ENCODE measurements at regions not wholly inside any gene's neighbourhood (a gene's known extent, or its start where the extent isn't known, plus 50 kb on each side); places are given as distances from the start of the nearest gene placed in this dataset.

DNA sequence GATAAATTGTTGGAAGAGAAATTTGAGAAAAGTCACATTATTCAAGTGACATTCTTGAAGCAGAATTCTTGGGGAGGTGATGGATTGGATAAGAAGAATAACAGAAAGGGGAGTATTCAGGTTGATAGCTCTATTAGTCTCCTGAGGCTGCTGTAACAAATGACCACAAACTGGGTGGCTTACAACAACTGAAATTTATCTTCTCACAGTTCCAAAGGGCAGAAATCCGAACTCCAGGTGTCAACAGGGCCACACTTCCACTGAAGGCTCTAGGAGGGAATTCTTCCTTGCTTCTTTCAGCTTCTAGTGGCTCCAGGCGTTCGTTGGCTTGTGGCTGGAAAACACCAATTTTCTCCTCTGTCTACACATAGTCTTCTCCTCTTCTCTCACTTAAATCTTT, 99.8 kb downstream of the TES start:
- no peak for DNase-seq (ENCODE audit: low read depth)

DNA sequence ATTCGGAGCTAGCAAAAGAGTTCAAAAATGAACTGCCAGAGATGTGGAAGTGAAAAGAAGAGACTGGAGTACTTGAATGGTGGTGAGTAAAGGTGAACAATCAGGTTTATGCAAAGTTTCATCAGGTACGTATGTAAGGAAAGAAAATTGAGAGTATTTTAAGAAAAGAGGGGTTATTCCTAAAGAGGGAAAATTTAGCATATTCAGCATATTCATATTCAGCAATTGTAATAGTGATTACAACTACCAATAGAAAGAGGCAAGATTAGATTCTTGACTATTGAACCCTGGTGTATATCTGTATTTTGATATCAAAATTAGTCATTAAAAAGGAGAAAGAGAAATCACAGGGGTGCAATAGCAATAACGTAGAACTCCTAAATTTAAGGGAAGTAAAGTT, 100.9 kb downstream of the TES start:
- DNase-seq (ENCODE audit: low read depth) = no peak

DNA sequence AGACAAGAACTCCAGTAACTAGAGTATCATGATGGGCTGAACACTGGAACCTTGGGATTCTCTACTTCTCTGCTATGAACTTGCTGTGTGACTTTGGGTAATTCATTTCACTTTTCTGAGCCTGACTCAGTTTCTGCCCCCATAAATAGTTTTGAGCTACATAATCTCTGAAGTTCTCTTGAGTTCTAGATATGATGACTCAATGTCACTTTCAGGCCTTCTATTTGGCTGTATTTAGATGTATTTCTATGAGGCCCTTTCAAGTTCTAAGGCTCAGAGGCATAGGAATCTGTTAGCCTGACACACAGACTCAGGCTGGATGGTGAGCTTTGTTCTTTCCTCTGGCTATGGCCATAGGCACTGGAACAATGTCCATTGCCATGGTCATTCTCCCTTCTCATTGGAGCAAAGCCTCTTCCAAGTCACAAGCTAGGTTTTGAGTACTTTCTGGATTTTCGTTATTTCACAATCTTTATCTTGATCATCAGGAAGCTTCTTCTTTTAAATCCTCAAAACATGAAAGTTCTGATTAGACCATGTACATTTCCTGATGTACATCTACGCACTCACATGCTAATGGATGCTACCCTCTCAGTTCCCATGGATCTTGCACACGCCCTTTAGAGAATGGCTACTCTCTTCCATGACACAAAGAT, 101.6 kb downstream of the TES start:
- no peak for DNase-seq (ENCODE audit: low read depth)

DNA sequence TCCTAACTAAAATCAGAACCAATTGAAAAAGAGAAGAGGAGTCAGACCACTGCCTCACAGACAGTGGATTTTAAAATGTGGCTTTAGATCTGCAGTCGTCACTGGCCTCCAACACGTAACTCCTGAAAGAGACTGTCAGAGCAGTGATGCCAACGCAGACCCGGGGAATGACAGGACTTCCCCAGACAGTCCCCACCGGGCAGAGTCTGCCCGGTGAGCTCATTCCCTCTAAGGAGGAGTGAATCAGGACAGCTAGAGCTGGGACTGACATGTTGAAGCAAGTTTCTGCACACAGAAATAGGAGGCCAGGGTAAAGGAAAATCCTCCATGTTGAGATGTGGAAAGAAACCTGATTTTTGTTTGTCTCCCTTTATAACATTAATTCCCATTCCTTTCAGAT, 105.0 kb downstream of the TES start:
- peak; percentile 85 for DNase-seq (ENCODE audit: low read depth)

DNA sequence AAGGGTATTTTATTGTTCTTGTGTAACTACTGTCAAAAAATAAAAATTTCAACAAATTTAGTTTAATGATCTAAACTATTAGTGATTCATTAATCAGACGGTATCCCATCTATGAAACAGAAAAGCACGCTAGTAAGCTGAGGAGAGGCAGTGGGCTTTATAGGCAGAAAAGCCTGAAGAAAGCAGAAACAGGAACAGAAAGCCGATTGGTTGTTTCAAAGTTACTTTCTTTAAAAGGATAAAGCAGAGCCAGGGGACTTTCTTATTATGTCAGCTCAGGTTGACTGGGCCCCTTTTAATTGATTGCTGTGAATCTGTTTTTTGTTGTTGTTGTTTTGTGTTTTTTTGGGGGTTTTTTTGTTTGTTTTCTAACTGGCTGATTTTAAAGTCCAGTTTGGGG, 105.5 kb downstream of the TES start:
- DNase-seq (ENCODE audit: low read depth) = no peak

DNA sequence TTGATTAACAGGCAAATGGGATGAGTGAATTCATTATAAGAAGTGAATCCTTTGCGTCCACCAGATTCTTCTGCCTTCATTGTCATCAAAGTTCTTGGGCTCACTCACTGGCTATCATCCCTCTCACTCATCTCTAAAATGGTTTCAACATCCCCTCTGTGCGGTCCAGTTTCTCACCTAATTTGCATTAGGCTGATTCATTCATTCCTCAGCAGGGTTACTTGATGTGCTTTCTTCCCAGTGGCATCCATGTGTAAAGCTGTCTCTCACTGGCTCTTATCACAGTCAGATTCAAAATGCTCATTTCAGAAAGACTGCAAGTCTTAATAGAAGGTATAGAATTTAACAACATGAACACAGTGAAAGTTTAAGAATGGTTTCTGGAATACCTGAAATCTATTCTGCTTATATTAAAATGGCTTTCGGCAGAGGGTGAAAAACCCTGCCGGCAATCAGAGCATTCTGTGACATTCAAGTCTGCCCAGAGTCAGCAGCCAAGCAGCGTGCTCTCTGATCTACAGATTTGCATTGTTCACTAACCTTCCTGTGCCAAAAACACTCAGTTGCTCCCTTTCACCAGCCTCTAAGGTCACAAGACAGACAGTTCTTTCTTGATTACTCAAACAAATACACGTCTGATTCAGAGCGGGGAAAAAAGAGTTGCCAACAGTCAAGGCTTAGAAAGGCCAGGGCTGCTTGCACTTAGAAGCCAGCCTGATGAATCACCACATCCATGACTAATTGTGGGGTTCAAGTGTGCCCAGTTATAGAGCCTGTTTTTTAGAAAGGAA, 106.7 kb downstream of the TES start:
- DNase-seq (ENCODE audit: low read depth) = peak; percentile 99

DNA sequence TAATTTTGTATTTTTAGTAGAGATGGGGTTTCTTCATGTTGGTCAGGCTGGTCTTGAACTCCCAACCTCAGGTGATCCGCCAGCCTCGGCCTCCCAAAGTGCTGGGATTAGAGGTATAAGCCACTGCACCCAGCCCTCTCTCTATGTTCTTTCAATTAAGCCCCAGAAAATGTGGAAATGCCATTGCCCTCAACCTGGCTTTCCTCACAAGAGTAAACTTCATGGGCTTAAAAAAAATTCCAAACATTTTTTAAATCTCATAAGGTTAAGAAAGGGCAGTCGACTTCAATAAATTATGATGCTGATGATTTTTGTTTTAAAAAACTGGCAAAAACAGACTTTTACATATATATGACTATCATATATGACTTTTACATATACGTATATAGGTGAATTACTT, 107.6 kb downstream of the TES start:
- peak; percentile 35 for DNase-seq (ENCODE audit: low read depth)

DNA sequence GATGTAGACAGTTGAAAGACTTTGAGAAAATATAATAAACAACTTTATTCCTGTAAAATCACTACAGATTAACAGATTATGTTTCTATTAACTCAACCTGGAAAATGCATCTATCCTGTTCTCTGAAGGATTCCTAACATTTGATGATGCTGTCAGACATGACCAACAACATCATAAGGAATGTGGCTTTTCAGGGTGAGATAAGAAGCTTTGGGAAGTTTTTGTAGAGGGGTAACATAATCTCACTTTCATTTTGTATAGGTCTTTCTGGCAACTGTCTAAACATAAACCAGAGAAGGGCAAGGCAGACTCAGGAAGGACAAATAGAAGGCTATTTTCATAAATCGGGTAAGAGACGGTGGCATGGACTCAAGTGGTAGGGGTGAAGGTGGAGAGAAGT, 112.2 kb downstream of the TES start:
- no peak for DNase-seq (ENCODE audit: low read depth)

DNA sequence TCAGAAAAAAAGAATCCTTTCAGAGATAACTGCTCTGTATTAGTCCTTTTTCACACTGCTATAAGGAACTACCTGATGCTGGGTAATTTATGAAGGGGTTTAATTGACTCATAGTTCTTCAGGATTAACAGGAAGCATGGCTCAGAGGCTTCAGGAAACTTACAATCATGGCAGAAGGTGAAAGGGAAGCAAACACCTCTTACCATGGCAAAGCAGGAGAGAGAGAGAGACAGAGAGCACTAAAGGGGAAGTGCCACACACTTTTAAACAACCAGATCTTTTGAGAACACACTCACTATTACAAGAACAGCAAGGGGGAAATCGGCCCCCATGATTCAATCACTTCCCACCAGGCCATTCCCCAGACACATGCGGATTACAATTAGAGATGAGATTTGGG, 114.2 kb downstream of the TES start:
- peak; percentile 36 for DNase-seq (ENCODE audit: low read depth)

DNA sequence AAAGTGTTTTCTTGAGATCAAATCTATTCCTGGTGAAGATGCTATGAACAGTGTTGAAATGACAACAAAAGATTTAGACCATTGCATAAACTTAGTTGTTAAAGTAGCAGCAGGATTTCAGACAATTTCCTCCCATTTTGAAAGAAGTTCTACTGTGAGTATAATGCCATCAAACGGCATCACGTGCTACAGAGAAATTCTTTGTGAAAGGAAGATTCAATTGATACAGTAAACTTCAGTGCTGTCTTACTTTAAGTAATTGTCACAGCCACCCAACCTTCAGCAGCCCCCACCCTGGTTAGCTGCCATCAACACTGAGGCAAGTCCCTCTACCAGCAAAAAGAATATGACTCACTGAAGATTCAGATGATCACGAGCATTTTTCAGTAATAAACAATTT, 115.2 kb downstream of the TES start:
- peak; percentile 35 for DNase-seq (ENCODE audit: low read depth)

DNA sequence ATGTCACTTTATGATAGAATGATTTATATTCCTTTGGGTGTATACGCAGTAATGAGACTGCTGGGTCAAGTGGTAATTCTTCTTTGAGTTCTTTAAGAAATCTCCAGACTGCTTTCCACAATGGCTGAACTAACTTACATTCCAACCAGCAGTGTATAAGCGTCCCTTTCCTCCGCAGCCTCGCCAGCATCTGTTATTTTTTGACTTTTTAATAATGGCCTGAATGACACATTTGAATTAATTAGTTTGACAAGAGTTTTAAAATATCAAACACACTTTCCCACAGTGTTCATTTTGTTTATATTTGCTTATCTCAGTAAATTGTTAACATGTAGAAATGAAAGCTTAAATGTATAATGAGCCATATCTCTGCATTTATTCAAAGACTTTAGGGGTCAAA, 116.8 kb downstream of the TES start:
- DNase-seq (ENCODE audit: low read depth) = no peak

DNA sequence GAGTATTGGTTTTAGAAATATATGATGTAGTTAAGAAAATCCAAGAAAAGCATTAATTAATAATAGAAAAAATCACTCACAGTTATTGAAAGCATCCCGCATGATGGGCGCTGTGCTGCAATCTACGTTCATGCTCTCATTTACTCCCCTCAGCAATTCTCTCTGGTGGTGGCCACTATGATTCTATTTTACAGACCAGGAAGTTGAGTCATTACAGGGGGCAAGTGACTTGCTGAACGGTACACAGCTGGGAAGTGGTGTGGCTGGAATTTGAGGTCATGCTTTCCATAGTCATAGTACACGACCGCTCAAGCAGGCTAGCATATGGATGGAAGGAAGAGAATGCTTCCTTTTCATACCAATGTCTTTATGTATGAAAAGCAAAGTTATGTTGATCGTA, 117.4 kb downstream of the TES start:
- peak; percentile 98 for DNase-seq (ENCODE audit: low read depth)

DNA sequence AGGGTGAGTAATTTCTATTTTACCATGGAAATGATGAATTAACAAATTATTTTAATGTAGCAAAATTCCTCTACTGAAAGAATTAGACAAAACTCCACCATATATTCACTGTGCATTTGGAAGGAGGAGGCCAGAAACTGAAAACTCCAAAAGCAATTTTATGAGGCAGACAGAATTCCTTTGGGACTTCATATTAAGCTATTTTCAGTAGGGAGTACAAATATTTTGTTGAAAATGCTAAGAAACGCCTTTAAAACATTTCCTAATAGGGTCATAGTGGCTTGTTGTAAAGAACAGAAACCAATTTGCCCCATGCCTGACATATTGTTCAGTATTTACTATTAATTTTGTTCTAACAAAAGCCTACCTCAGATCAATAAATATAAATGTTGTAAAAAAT, 117.8 kb downstream of the TES start:
- DNase-seq (ENCODE audit: low read depth) = no peak

DNA sequence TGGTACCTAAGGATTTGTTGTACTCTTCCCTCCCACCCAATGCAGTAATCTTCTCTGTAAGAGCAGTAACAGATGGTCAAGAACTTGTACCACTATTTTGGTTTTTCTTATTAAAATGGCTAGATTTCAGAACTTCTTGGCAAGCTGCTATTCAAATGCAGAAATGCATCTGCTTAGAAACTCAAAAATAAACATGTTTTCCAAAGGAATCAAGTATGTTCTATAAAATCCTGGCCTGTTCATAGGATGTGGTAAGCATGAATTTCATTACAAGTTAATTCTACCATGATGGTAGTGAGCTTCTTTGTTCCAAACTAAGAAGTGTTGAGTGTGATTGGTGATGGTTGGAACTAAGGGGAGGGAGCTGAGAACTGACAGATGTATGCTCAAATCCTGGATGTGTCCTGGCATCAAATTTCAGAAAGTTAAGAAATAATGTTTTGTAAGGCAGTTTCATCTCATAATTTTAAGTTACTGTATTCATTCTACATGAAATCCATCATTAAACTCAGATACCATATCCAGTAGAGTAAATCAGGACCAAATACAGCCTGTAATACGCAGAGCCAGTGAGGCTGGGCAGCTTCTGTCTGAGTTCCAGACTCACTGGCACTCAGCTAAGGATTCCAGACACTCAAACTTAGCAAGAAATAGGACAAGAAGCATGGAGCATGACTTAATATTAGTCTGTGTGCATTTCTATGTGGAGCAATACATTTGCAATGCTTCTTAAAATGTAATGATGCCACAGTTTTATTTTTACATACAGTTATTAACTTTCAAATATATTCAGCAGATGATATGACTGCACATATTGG, 119.6 kb downstream of the TES start:
- no peak for DNase-seq (ENCODE audit: low read depth)

DNA sequence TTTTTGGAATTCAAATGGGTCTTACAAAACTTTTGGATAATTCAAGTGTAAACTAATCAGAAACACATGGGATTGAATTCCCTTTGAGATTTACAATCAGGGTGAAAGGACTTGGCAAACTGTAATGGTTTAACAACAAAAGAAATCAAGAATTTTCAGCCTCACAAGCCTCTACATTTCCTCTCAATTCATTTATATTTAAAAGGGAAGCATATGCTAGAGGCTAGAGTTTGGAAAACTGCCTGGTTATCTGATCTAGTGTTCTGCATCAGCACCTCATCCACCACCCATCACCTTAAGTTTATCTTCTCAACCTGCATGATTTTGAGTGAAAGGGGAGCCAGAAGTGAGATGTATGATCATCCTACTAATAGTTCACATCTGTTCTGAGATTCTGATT, 120.7 kb downstream of the TES start:
- DNase-seq (ENCODE audit: low read depth) = no peak

DNA sequence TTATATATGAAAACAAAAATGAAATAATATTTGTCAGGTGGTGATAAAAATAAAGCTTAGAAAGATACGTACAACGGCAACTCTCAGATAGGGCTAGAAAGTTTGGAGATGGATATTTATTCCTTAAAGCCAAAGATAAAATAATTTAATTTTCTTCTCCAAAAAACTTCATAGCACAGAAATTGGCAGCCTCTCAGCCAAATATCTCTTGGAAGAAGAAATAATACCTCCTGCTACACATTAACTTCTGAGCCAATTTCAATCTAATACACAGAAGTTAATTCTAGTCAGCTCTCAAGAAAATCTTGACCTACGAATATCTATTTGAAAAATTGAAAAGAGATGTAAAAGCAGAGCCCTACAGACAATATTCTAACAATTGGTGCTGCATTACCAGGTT, 122.4 kb downstream of the TES start:
- no peak for DNase-seq (ENCODE audit: low read depth)

DNA sequence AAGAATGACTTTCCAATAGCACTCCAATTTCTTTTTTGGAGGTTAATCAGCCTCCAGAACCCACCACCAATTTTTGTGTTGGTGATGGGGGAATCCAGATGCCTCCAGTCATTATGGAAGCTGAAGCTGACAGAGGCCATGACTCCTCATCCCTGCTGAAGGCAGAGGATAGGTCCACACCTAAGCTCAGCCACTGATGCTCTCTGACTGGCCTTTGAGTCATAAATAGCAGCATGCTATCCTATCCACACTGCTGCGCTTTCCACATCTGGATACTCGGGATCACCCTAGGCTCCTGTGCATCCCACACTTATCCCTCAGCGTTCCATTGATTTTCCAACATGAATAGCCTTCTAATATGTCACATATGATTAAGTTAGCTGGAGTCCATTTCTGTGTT, 124.2 kb downstream of the TES start:
- peak; percentile 81 for DNase-seq (ENCODE audit: low read depth)

DNA sequence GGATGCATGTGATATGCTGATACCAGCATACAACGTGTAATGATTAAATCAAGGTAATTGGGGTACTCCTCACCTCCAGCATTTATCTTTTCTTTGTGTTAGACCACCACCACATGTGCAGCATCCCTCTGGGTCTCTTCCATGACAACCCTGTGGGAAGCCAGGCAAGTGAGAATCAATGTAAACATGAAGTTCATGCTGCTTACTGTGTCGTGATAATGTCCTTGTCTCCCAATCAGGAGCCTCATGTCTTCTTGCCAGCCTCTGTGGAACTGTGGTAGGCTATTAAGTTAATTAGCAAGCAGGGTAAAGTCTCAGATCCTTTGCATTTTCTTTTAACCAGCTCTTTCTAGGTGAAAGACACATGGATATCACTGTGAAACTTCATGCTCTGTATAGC, 126.7 kb downstream of the TES start:
- no peak for DNase-seq (ENCODE audit: low read depth)

DNA sequence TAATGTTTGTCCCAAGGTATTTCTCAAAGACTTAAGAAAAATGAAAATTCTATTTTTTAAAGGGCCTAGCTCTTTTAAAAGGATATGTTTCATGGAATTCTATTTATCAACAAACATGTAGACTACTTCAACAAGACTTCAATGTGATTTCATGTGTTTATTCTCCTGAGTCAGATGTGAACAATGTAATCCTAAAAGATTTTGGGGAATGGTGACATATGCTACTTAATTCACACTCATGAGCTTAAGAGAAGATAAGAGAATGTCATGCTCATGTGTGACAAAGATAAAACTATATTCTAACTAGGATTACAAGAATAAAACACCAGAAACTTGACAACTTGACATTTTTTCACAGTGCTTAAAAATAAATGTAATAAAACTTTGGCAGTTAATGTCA, 127.5 kb downstream of the TES start:
- DNase-seq (ENCODE audit: low read depth) = no peak

DNA sequence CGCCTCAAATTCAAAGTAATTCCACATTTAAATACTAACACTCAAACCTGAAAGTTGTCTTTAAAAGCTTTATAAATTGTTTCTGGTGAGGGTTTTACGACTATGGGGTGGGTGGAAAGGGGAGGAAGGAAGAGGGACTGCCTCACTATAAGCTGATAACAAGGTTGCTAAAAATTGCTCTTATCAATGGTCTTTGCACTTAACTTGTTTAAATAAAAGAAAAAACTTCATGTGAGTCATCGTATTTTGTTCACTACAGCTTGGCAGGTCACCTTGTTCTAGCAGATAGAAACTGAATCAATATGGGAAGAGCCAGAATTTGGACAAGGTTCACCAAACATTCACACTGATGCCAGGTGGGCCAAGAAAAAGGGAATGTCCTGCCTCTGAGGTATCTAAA, 129.2 kb downstream of the TES start:
- DNase-seq (ENCODE audit: low read depth) = peak; percentile 37

DNA sequence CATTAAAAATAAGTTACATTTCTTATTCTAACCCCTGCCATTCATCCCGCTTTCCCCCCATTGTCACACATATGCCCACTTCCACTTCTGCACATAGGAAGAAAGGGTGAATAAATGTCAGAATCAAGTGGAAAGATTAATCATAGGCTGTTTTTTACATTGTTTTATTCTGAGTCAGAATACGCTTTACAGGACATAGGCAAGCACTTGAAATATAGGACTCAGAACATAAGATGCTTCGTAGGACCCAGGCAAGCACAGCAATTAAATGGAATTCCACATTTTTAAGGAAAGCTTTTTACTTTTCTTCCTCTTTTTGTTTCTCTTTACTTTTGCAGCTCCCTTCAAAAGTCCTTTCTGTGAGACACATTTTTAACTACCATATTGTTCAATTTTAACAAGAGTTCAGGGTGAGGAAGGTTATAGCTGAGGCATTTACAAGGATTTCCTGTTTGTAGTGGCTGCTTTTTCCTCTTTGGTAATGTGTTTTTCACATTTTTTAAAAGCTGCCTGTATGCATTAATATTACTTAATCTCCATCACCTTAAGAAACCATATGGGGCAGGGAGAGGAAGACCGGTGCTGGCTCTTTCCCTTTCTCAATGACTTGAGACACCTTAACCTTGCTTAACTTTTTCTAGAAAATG, 130.0 kb downstream of the TES start:
- peak; percentile 77 for DNase-seq (ENCODE audit: low read depth)
